ENCODE measurements at regions not wholly inside any gene's neighbourhood (a gene's known extent, or its start where the extent isn't known, plus 50 kb on each side); places are given as distances from the start of the nearest gene placed in this dataset.

- DNase-seq: no peak
Measured at GRCh38 chr16:80894091-80894490, 89.7 kb upstream of the CDYL2 start.

More at GRCh38 chr16:80894091-80894490, 89.7 kb upstream of the CDYL2 start:
- no peak overlapping the region for H3K14ac ChIP-seq (ENCODE audit: insufficient read depth, low read length)
- no CpG with 5 or more reads among the region's 3 CpGs for WGBS (ENCODE audit: extremely low coverage, insufficient read length, low lambda C conversion rate)
- no peak for TF ChIP-seq CTCF (conservative IDR thresholded peaks at IDR 0.05)
- no peak overlapping the region for H3K18ac ChIP-seq (ENCODE audit: insufficient read length, low read depth, low read length)
- no peak overlapping the region for H3K56ac ChIP-seq (ENCODE audit: insufficient read length, low read depth, low read length)
- H2BK12ac ChIP-seq (ENCODE audit: insufficient read length, low read depth, low read length): no peak overlapping the region
- H3K23ac ChIP-seq (ENCODE audit: insufficient read length, low read depth, low read length): no peak overlapping the region
- no peak overlapping the region for H4K91ac ChIP-seq (ENCODE audit: insufficient read length, low read depth, low read length)
- H4K8ac ChIP-seq (replicated peaks; ENCODE audit: insufficient read length, low read depth, low read length): no peak overlapping the region
- no peak overlapping the region for H3K4me2 ChIP-seq (ENCODE audit: insufficient read depth, insufficient read length, low read length)
- no peak overlapping the region for H3K4ac ChIP-seq (ENCODE audit: low read depth, low read length)
- Mint-ChIP-seq H3K4me3 (no peak overlapping the region), H3K27me3 (ENCODE audit: low read depth) (peaks cover 2% of the 10 kb centered on the region; the same call in 1 of the 2 replicates), H3K9me3 (peaks cover 0 to 3% of the 10 kb centered on the region in 2 experiments; a peak in 2 of 5 replicates), H3K4me1 (peaks cover 0 to 4% of the 10 kb centered on the region in 2 experiments; a peak in 1 of 4 replicates), H3K36me3 (ENCODE audit: insufficient read depth in 1 of 3, low read depth in 3 of 3) (no peaks in the 10 kb centered on the region), H3K27ac (no peak overlapping the region)
- no peak overlapping the region for H2BK15ac ChIP-seq (ENCODE audit: low read depth, low read length)
- H2BK5ac ChIP-seq (ENCODE audit: insufficient read length, low read length): no peak overlapping the region
- H2AK5ac ChIP-seq (ENCODE audit: insufficient read length, low read length): no peak overlapping the region
- H3K9me3 ChIP-seq (ENCODE audit: control insufficient read depth, low read depth, low read length): no peaks in the 10 kb centered on the region
- no peak overlapping the region for H4K5ac ChIP-seq (ENCODE audit: insufficient read length, low read depth, low read length)
- no peaks in the 10 kb centered on the region for H3K4me1 ChIP-seq (ENCODE audit: insufficient read depth, low read length)
- H3K9ac ChIP-seq (ENCODE audit: extremely low read depth, insufficient read length, low read length): no peak overlapping the region
- H4K20me1 ChIP-seq (ENCODE audit: control insufficient read depth, insufficient read depth, insufficient read length): no peaks in the 10 kb centered on the region
- H2AFZ ChIP-seq (ENCODE audit: low read length): no peak overlapping the region
- H3K27me3 ChIP-seq (ENCODE audit: insufficient read depth, low read length): no peaks in the 10 kb centered on the region
- no peaks in the 10 kb centered on the region for H3K23me2 ChIP-seq (ENCODE audit: insufficient read length, low read depth, low read length, poor library complexity, severe bottlenecking)
- no peak overlapping the region for H3T11ph ChIP-seq (ENCODE audit: low read length)
- H3K79me1 ChIP-seq (ENCODE audit: insufficient read depth, low read depth, low read length, poor library complexity, severe bottlenecking): no peaks in the 10 kb centered on the region
- H2BK20ac ChIP-seq (ENCODE audit: low read depth, low read length, poor library complexity, severe bottlenecking): no peak overlapping the region
- no peak overlapping the region for H3K27ac ChIP-seq (ENCODE audit: insufficient read length, low read depth, low read length)
- H2BK120ac ChIP-seq (ENCODE audit: low read depth, low read length, poor library complexity, severe bottlenecking): no peak overlapping the region
- H3K79me2 ChIP-seq (ENCODE audit: insufficient read depth, low read length): no peaks in the 10 kb centered on the region
